CD4-positive, alpha-beta T cell (primary cell): ENCODE measurements at regions not wholly inside any gene's neighbourhood (a gene's known extent, or its start where the extent isn't known, plus 50 kb on each side); places are given as distances from the start of the nearest gene placed in this dataset.
A peak's percentile ranks its signal among the peaks of the same experiment; 100 is the strongest.

Experiments
- ATAC-seq: fragments of 200-7000 bp; cut with Tn5 transposase; one replicate; pipeline ENCODE4 v1.10.0; 2022; ENCODE audit warnings: mild to moderate bottlenecking; ENCODE audit not compliant: poor library complexity
- CTCF ChIA-PET: fragments of 350-600 bp; sonication (Branson Sonifier 250); formaldehyde crosslinking; loops from one replicate; lab custom pipeline; 2021; ENCODE audit warnings: antibody characterized with exemption, inconsistent platforms; lab: Charles Lee
- POLR2A ChIA-PET: fragments of 350-600 bp; sonication (Branson Sonifier 250); formaldehyde crosslinking; loops from one replicate; lab custom pipeline; 2021; ENCODE audit warnings: antibody characterized with exemption, inconsistent platforms; lab: Charles Lee
- DNase-seq, 14 experiments: peaks; one replicate each; pipeline ENCODE4 v3.0.0-alpha.2; 2013 to 2020; ENCODE audit warnings: mixed read lengths in 2 of 14
- H3K27ac ChIP-seq, 2 donors: one replicate each; pipeline versions ENCODE4 v1.5.1 to v1.7.0; 2013; ENCODE audit warnings: low read length in 2 of 2, low read depth in 1 of 2, mild to moderate bottlenecking in 1 of 2
- H3K27me3 ChIP-seq, 2 experiments: 1 replicate in 1 of 2; 2 replicates in 1 of 2; pipeline versions ENCODE4 v1.6.1 to v1.7.0; 2013; ENCODE audit warnings: low read length in 2 of 2, control low read depth in 1 of 2, mild to moderate bottlenecking in 1 of 2, moderate library complexity in 1 of 2; ENCODE audit not compliant: insufficient read depth in 2 of 2, control insufficient read depth in 1 of 2
- H3K36me3 ChIP-seq: one replicate; pipeline ENCODE4 v1.6.1; 2013; ENCODE audit warnings: low read length, control low read depth; ENCODE audit not compliant: insufficient read depth
- H3K4me1 ChIP-seq: one replicate; pipeline ENCODE4 v1.6.1; 2013; ENCODE audit warnings: low read length, control low read depth; ENCODE audit not compliant: insufficient read depth
- H3K4me3 ChIP-seq: one replicate; pipeline ENCODE4 v1.5.1; 2013; ENCODE audit warnings: mild to moderate bottlenecking, low read length, moderate library complexity
- H3K9me3 ChIP-seq, 2 experiments: 1 replicate in 1 of 2; 2 replicates in 1 of 2; pipeline versions ENCODE4 v1.6.1 to v1.7.0; 2013; ENCODE audit warnings: low read length in 2 of 2, mild to moderate bottlenecking in 2 of 2, control low read depth in 1 of 2, moderate library complexity in 1 of 2; ENCODE audit not compliant: control insufficient read depth in 1 of 2, insufficient read depth in 1 of 2
- H3K27ac Mint-ChIP-seq: one replicate; pipeline ENCODE4 v1.8.0; 2020; ENCODE audit warnings: mixed read lengths
- H3K27me3 Mint-ChIP-seq: one replicate; pipeline ENCODE4 v1.8.0; 2021; ENCODE audit warnings: mixed read lengths
- H3K36me3 Mint-ChIP-seq: one replicate; pipeline ENCODE4 v1.8.0; 2021; ENCODE audit warnings: low read depth, mixed read lengths
- H3K4me1 Mint-ChIP-seq: one replicate; pipeline ENCODE4 v1.8.0; 2021; ENCODE audit warnings: low read depth, mixed read lengths
- H3K4me3 Mint-ChIP-seq: one replicate; pipeline ENCODE4 v1.8.0; 2020; ENCODE audit warnings: mild to moderate bottlenecking, mixed read lengths
- H3K9me3 Mint-ChIP-seq: one replicate; pipeline ENCODE4 v1.8.0; 2020; ENCODE audit warnings: mixed read lengths
- intact Hi-C, 2 experiments: fragments of 100-400 bp; cut with DNase I in 1 of 2; cut with micrococcal nuclease in 1 of 2; formaldehyde crosslinking; loops; one replicate each; pipeline versions ENCODE4 v1.15.1 to v1.9.0; 2023 to 2025; cut with DNase I, micrococcal nuclease
- TF ChIP-seq, protein P1 (sequence below): fragments of 200-600 bp; IDR thresholded peaks from one replicate; pipeline ENCODE4 v1.8.0; 2022; ENCODE audit warnings: antibody characterized with exemption, mild to moderate bottlenecking

DNA sequence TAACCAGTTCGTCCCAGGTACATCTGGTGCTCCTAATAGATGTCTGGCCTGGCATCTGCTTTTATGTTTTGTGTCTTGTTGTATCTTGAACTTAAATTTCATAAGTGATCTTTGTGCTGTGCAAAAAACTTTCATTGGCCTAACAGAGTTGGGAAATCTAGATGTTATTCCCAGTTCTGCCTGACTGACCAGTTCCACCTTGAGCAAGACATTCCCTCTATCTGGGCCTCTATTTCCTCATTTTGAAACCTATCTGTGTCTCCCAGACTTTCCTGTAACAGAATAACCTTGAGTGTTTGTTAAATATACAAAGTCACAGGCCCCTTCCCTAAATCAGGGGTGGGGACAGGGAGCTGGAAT, 56.6 kb upstream of the EPCAM start:
- H3K4me1 ChIP-seq = no peaks in the 10 kb centered on the region
- Mint-ChIP-seq H3K4me1 (no peaks in the 10 kb centered on the region), H3K36me3 (no peaks in the 10 kb centered on the region), H3K4me3 (no peak overlapping the region), H3K27ac (no peak overlapping the region), H3K27me3 (peaks cover 4% of the 10 kb centered on the region), H3K9me3 (no peaks in the 10 kb centered on the region)
- H3K4me3 ChIP-seq = no peak overlapping the region
- no peaks in the 10 kb centered on the region for H3K36me3 ChIP-seq
- ChIA-PET POLR2A (no interaction called here), CTCF (interaction anchor here (1.1 kb wide), 1 partner anchor 10 kb away, joined by 3 read pairs; no protein-coding TSS in a partner anchor)
- intact Hi-C loops = no loop called here
- H3K9me3 ChIP-seq = no peaks in the 10 kb centered on the region
- H3K27ac ChIP-seq = no peak overlapping the region
- TF ChIP-seq, protein P1, sequence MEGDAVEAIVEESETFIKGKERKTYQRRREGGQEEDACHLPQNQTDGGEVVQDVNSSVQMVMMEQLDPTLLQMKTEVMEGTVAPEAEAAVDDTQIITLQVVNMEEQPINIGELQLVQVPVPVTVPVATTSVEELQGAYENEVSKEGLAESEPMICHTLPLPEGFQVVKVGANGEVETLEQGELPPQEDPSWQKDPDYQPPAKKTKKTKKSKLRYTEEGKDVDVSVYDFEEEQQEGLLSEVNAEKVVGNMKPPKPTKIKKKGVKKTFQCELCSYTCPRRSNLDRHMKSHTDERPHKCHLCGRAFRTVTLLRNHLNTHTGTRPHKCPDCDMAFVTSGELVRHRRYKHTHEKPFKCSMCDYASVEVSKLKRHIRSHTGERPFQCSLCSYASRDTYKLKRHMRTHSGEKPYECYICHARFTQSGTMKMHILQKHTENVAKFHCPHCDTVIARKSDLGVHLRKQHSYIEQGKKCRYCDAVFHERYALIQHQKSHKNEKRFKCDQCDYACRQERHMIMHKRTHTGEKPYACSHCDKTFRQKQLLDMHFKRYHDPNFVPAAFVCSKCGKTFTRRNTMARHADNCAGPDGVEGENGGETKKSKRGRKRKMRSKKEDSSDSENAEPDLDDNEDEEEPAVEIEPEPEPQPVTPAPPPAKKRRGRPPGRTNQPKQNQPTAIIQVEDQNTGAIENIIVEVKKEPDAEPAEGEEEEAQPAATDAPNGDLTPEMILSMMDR = no peak
- no peaks in the 10 kb centered on the region for H3K27me3 ChIP-seq
- no peak for ATAC-seq
- no peak for DNase-seq

DNA sequence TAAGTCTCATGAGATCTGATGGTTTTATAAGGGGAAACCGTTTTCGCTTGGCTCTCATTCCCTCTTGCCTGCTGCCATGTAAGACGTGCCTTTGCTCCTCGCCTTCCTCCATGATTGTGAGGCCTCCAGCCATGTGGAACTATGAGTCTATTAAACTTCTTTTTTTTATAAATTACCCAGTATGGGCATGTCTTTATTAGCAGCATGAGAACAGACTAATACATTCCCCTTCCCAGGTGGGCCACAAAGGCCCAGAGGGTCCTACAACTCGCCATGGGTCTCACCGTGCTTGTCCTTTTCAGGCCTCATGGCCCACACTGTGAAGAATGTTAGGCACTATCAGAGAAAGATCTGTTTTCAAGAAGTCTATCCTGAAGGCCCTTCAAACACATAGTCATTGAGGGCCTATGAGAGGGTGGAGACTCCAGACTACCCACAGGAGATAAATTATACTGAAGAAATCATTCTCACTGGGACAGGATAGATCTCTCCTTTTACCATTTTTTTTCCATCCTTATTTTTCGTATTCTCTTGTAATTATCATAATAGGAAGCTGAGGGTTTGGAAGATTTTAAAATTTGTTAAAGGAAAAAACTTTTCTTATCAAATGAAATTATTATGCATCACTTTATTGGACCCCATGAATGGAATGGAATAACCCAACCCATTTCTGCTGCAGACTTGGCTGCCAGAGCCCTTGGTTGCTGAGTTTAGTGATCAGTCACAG, 57.2 kb upstream of the EPCAM start:
- Mint-ChIP-seq H3K27me3 (peaks cover 4% of the 10 kb centered on the region), H3K4me1 (no peaks in the 10 kb centered on the region), H3K36me3 (no peaks in the 10 kb centered on the region), H3K27ac (no peak overlapping the region), H3K4me3 (no peak overlapping the region), H3K9me3 (no peaks in the 10 kb centered on the region)
- POLR2A ChIA-PET = no interaction called here
- no peak for ATAC-seq
- TF ChIP-seq, protein P1 = no peak
- H3K9me3 ChIP-seq = no peaks in the 10 kb centered on the region
- H3K27me3 ChIP-seq = no peaks in the 10 kb centered on the region
- no peak overlapping the region for H3K27ac ChIP-seq
- H3K36me3 ChIP-seq = no peaks in the 10 kb centered on the region
- intact Hi-C loops = no loop called here
- no peak overlapping the region for H3K4me3 ChIP-seq
- no peak for DNase-seq
- CTCF ChIA-PET = no interaction called here
- no peaks in the 10 kb centered on the region for H3K4me1 ChIP-seq

DNA sequence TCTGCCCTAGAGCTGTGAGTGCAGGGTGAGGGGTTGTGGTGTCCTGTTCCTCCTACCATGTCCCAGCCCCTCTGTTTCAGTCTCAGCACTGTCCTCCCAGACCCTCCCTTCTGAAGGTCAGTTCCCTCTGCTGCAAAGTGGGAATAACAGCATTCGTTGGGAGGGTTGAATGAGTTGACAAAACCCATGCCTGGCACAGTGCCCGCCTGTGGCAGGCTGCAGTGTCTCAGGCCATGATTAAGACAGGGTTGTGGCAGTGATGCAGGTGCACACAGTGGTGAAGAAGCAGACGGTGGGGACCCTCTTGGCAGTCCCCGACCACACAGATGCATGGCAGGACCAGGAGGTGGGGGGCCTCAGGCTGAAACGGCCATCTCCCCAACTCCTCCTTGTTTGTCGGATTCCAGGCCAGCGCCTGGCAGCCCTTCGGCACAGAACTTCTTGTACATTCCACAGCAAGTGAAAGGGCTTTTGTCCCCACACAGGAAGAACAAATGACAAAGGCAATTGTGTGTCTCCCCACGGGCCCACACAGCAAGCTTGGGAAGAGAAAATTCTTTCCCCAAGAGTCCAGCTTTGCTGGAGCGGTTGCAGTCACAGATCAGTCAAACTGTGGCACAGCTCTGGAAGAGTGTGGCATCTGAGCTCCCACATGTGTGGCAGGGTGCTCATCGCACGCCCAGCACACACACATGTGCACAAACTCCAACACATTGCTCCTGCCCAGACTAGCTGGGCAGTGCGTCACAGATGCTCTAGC, 58.1 kb upstream of the EPCAM start:
- no peaks in the 10 kb centered on the region for H3K4me1 Mint-ChIP-seq
- no peaks in the 10 kb centered on the region for H3K27me3 ChIP-seq
- DNase-seq = peak in 2 of 14 experiments; percentile 15 to 21
- no peak overlapping the region for H3K27ac Mint-ChIP-seq
- H3K27me3 Mint-ChIP-seq = peaks cover 9% of the 10 kb centered on the region
- ATAC-seq = no peak
- no peaks in the 10 kb centered on the region for H3K36me3 Mint-ChIP-seq
- H3K4me3 Mint-ChIP-seq = no peak overlapping the region
- intact Hi-C loops = no loop called here
- TF ChIP-seq, protein P1 = no peak
- CTCF ChIA-PET = no interaction called here
- H3K9me3 ChIP-seq = no peaks in the 10 kb centered on the region
- POLR2A ChIA-PET = interaction anchor here (1.3 kb wide), 1 partner anchor 179 kb away, joined by 3 read pairs; no protein-coding TSS in a partner anchor
- H3K4me3 ChIP-seq = no peak overlapping the region
- H3K4me1 ChIP-seq = no peaks in the 10 kb centered on the region
- H3K9me3 Mint-ChIP-seq = no peaks in the 10 kb centered on the region
- H3K27ac ChIP-seq = no peak overlapping the region
- H3K36me3 ChIP-seq = no peaks in the 10 kb centered on the region
